ENCODE measurements at regions not wholly inside any gene's neighbourhood (a gene's known extent, or its start where the extent isn't known, plus 50 kb on each side); places are given as distances from the start of the nearest gene placed in this dataset.

GRCh38 chr13:105962080-105962479 lies 573.4 kb downstream of the EFNB2 start:
- Histone ChIP-seq H3K27ac (ENCODE audit: extremely low read depth, low read depth, low read length) (no peak overlapping the region), H3K9me3 (ENCODE audit: control insufficient read depth, insufficient read depth, low read depth, low read length) (no peaks in the 10 kb centered on the region), H3K4me3 (ENCODE audit: low read depth, low read length) (no peak overlapping the region), H3K4me1 (ENCODE audit: control insufficient read depth, insufficient read depth, low read length) (no peaks in the 10 kb centered on the region), H3K36me3 (ENCODE audit: control insufficient read depth in 2 of 2, insufficient read depth in 1 of 2, low read length in 2 of 2) (no peaks in the 10 kb centered on the region)
- CTCF ChIA-PET: no interaction called here
- TF ChIP-seq SCRT1 (tag by site-specific recombination; IDR thresholded peaks at IDR 0.05; ENCODE audit: borderline replicate concordance) (no peak), ZSCAN5A (tag by site-specific recombination; IDR thresholded peaks at IDR 0.05) (no peak), ZNF132 (tag by site-specific recombination; IDR thresholded peaks at IDR 0.05; ENCODE audit: borderline replicate concordance) (no peak)
- POLR2A ChIA-PET: no interaction called here

GRCh38 chr13:105961438-105961837 lies 574.0 kb downstream of the EFNB2 start:
- no peaks in the 10 kb centered on the region for H3K9me3 ChIP-seq (ENCODE audit: control insufficient read depth, insufficient read depth, low read depth, low read length)
- H3K4me1 ChIP-seq (ENCODE audit: control insufficient read depth, insufficient read depth, low read length): no peaks in the 10 kb centered on the region
- no peak overlapping the region for H3K27ac ChIP-seq (ENCODE audit: extremely low read depth, low read depth, low read length)
- CTCF ChIA-PET: no interaction called here
- no peaks in the 10 kb centered on the region for H3K36me3 ChIP-seq (ENCODE audit: control insufficient read depth in 2 of 2, insufficient read depth in 1 of 2, low read length in 2 of 2)
- H3K4me3 ChIP-seq (ENCODE audit: low read depth, low read length): no peak overlapping the region
- POLR2A ChIA-PET: no interaction called here
- TF ChIP-seq ZNF830 (tag by site-specific recombination; IDR thresholded peaks at IDR 0.05; ENCODE audit: low read depth) (no peak), ZSCAN5A (tag by site-specific recombination; IDR thresholded peaks at IDR 0.05) (no peak), ZNF621 (tag by site-specific recombination; IDR thresholded peaks at IDR 0.05) (no peak), ZFP41 (tag by site-specific recombination; IDR thresholded peaks at IDR 0.05; ENCODE audit: borderline replicate concordance) (no peak), ZNF660 (tag by site-specific recombination; IDR thresholded peaks at IDR 0.05) (no peak), EGR2 (tag by site-specific recombination; IDR thresholded peaks at IDR 0.05; ENCODE audit: low read depth) (no peak)
- TF ChIP-seq, protein P1, sequence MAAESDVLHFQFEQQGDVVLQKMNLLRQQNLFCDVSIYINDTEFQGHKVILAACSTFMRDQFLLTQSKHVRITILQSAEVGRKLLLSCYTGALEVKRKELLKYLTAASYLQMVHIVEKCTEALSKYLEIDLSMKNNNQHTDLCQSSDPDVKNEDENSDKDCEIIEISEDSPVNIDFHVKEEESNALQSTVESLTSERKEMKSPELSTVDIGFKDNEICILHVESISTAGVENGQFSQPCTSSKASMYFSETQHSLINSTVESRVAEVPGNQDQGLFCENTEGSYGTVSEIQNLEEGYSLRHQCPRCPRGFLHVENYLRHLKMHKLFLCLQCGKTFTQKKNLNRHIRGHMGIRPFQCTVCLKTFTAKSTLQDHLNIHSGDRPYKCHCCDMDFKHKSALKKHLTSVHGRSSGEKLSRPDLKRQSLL (tag by site-specific recombination; IDR thresholded peaks at IDR 0.05): no peak

DNA sequence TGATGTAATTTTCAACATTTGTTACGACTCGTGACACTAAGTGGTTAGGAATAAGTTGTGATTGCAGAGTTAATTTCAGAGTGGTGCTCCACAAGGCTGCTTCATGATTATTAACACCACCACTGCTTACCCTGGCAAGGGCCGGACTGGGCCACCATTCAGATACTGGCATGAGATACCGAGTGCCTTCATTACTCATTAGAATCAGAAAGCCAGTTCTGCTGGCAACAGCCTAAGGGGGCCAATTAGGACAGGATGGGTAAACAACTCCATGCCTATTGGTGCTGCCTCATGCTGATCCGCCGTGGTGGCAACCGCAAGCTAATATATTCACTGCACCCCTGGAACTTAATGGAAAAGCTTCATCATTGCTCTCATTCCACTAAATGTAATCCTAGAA lies 575.1 kb downstream of the EFNB2 start:
- no peaks in the 10 kb centered on the region for H3K4me1 ChIP-seq (ENCODE audit: control insufficient read depth, insufficient read depth, low read length)
- CTCF ChIA-PET: no interaction called here
- POLR2A ChIA-PET: no interaction called here
- H3K4me3 ChIP-seq (ENCODE audit: low read depth, low read length): no peak overlapping the region
- no peaks in the 10 kb centered on the region for H3K9me3 ChIP-seq (ENCODE audit: control insufficient read depth, insufficient read depth, low read depth, low read length)
- no peak overlapping the region for H3K27ac ChIP-seq (ENCODE audit: extremely low read depth, low read depth, low read length)
- TF ChIP-seq ZFP3 (tag by site-specific recombination; IDR thresholded peaks at IDR 0.05; ENCODE audit: low read depth) (no peak), ZEB2 (tag by site-specific recombination; IDR thresholded peaks at IDR 0.05) (no peak), ZNF354C (tag by site-specific recombination; IDR thresholded peaks at IDR 0.05; ENCODE audit: borderline replicate concordance, low read depth) (no peak)
- TF ChIP-seq, protein P2, sequence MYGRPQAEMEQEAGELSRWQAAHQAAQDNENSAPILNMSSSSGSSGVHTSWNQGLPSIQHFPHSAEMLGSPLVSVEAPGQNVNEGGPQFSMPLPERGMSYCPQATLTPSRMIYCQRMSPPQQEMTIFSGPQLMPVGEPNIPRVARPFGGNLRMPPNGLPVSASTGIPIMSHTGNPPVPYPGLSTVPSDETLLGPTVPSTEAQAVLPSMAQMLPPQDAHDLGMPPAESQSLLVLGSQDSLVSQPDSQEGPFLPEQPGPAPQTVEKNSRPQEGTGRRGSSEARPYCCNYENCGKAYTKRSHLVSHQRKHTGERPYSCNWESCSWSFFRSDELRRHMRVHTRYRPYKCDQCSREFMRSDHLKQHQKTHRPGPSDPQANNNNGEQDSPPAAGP (tag by site-specific recombination; IDR thresholded peaks at IDR 0.05): no peak
- TF ChIP-seq, protein P3, sequence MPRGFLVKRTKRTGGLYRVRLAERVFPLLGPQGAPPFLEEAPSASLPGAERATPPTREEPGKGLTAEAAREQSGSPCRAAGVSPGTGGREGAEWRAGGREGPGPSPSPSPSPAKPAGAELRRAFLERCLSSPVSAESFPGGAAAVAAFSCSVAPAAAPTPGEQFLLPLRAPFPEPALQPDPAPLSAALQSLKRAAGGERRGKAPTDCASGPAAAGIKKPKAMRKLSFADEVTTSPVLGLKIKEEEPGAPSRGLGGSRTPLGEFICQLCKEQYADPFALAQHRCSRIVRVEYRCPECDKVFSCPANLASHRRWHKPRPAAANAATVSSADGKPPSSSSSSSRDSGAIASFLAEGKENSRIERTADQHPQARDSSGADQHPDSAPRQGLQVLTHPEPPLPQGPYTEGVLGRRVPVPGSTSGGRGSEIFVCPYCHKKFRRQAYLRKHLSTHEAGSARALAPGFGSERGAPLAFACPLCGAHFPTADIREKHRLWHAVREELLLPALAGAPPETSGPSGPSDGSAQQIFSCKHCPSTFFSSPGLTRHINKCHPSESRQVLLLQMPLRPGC (tag by site-specific recombination; IDR thresholded peaks at IDR 0.05): no peak
- no peaks in the 10 kb centered on the region for H3K36me3 ChIP-seq (ENCODE audit: control insufficient read depth in 2 of 2, insufficient read depth in 1 of 2, low read length in 2 of 2)
